HEK293 (cell line): ENCODE measurements at regions not wholly inside any gene's neighbourhood (a gene's known extent, or its start where the extent isn't known, plus 50 kb on each side); places are given as distances from the start of the nearest gene placed in this dataset.

Experiments used
- CTCF ChIA-PET: fragments of 350-600 bp; formaldehyde crosslinking; extraction: SDS; loops from one replicate; lab custom pipeline; 2021; ENCODE audit warnings: antibody characterized with exemption; lab: Yijun Ruan, JAX
- POLR2A ChIA-PET: fragments of 300-600 bp; formaldehyde crosslinking; extraction: SDS; loops from one replicate; lab custom pipeline; 2020; ENCODE audit warnings: antibody characterized with exemption, inconsistent platforms; lab: Yijun Ruan, JAX
- H3K27ac ChIP-seq: fragments of 200-500 bp; sonication (Bioruptor generic); 2 replicates; pipeline ENCODE4 v1.5.1; 2014; ENCODE audit warnings: low read depth, low read length, control low read depth, inconsistent platforms; ENCODE audit errors: extremely low read depth
- H3K36me3 ChIP-seq, 2 experiments: fragments of 200-500 bp in 1 of 2; sonication (Bioruptor generic) in 1 of 2; 1 replicate in 1 of 2; 2 replicates in 1 of 2; pipeline ENCODE4 v1.5.1; 2014 to 2017; ENCODE audit warnings: inconsistent platforms in 2 of 2, low read length in 2 of 2; ENCODE audit not compliant: control insufficient read depth in 2 of 2, insufficient read depth in 1 of 2
- H3K4me1 ChIP-seq: fragments of 200-500 bp; sonication (Bioruptor generic); 2 replicates; pipeline ENCODE4 v1.5.1; 2014; ENCODE audit warnings: mild to moderate bottlenecking, low read length, inconsistent platforms; ENCODE audit not compliant: control insufficient read depth, insufficient read depth
- H3K4me3 ChIP-seq: 2 replicates; pipeline ENCODE4 v1.5.1; 2011; ENCODE audit warnings: low read depth, mild to moderate bottlenecking, control low read depth, low read length, moderate library complexity
- H3K9me3 ChIP-seq: fragments of 200-500 bp; sonication (Bioruptor generic); 2 replicates; pipeline ENCODE4 v1.5.1; 2014; ENCODE audit warnings: low read depth, low read length, inconsistent platforms; ENCODE audit not compliant: control insufficient read depth, insufficient read depth
- ATF2 ChIP-seq: fragments of 450-650 bp; formaldehyde crosslinking; IDR thresholded peaks from 2 replicates; pipeline ENCODE4 v1.5.1; 2016; ENCODE audit warnings: missing biosample characterization, missing genetic modification characterization, low read depth
- BCL11A ChIP-seq: fragments of 450-650 bp; formaldehyde crosslinking; IDR thresholded peaks from 2 replicates; pipeline ENCODE4 v1.5.1; 2016; ENCODE audit warnings: low read depth, missing biosample characterization, missing genetic modification characterization
- EGR2 ChIP-seq: fragments of 450-650 bp; formaldehyde crosslinking; IDR thresholded peaks from 2 replicates; pipeline ENCODE4 v1.5.1; 2016; ENCODE audit warnings: low read depth, missing biosample characterization, missing genetic modification characterization
- OSR2 ChIP-seq: fragments of 450-650 bp; formaldehyde crosslinking; IDR thresholded peaks from 2 replicates; pipeline ENCODE4 v1.5.1; 2016; ENCODE audit warnings: missing biosample characterization, missing genetic modification characterization
- PRDM1 ChIP-seq: fragments of 450-650 bp; formaldehyde crosslinking; IDR thresholded peaks from 2 replicates; pipeline ENCODE4; 2016; ENCODE audit warnings: missing biosample characterization, missing genetic modification characterization
- PRDM4 ChIP-seq: fragments of 450-650 bp; formaldehyde crosslinking; IDR thresholded peaks from 2 replicates; pipeline ENCODE4 v1.5.1; 2017; ENCODE audit warnings: missing biosample characterization, missing genetic modification characterization
- REPIN1 ChIP-seq: fragments of 450-650 bp; formaldehyde crosslinking; IDR thresholded peaks from 2 replicates; pipeline ENCODE4 v1.5.1; 2017; ENCODE audit warnings: missing biosample characterization, missing genetic modification characterization, low read depth
- SCRT2 ChIP-seq: fragments of 450-650 bp; formaldehyde crosslinking; IDR thresholded peaks from 2 replicates; pipeline ENCODE4 v1.5.1; 2016; ENCODE audit warnings: missing biosample characterization, missing genetic modification characterization
- ZBTB17 ChIP-seq: fragments of 450-650 bp; formaldehyde crosslinking; IDR thresholded peaks from 2 replicates; pipeline ENCODE4 v1.5.1; 2016; ENCODE audit warnings: missing biosample characterization, missing genetic modification characterization
- ZFP69B ChIP-seq: fragments of 450-650 bp; formaldehyde crosslinking; IDR thresholded peaks from 2 replicates; pipeline ENCODE4 v1.5.1; 2016; ENCODE audit warnings: missing biosample characterization, missing genetic modification characterization
- ZNF175 ChIP-seq: fragments of 450-650 bp; formaldehyde crosslinking; IDR thresholded peaks from 2 replicates; pipeline ENCODE4 v1.5.1; 2016; ENCODE audit warnings: missing biosample characterization, missing genetic modification characterization
- ZNF302 ChIP-seq: fragments of 450-650 bp; formaldehyde crosslinking; IDR thresholded peaks from 2 replicates; pipeline ENCODE4 v1.5.1; 2016; ENCODE audit warnings: missing biosample characterization, missing genetic modification characterization, low read depth
- ZNF324 ChIP-seq: fragments of 450-650 bp; formaldehyde crosslinking; IDR thresholded peaks from 2 replicates; pipeline ENCODE4 v1.5.1; 2016; ENCODE audit warnings: missing biosample characterization, missing genetic modification characterization
- ZNF335 ChIP-seq: fragments of 450-650 bp; formaldehyde crosslinking; conservative IDR thresholded peaks from 2 replicates; pipeline ENCODE4 v1.5.1; 2016; ENCODE audit warnings: missing biosample characterization, missing genetic modification characterization
- ZNF366 ChIP-seq: fragments of 450-650 bp; formaldehyde crosslinking; conservative IDR thresholded peaks from 2 replicates; pipeline ENCODE4 v1.5.1; 2016; ENCODE audit warnings: missing biosample characterization, missing genetic modification characterization
- ZNF416 ChIP-seq: fragments of 450-650 bp; formaldehyde crosslinking; IDR thresholded peaks from 2 replicates; pipeline ENCODE4 v1.5.1; 2016; ENCODE audit warnings: missing biosample characterization, missing genetic modification characterization
- ZNF544 ChIP-seq: fragments of 450-650 bp; formaldehyde crosslinking; IDR thresholded peaks from 2 replicates; pipeline ENCODE4 v1.5.0; 2017; ENCODE audit warnings: missing biosample characterization, missing genetic modification characterization
- ZNF600 ChIP-seq: fragments of 450-650 bp; formaldehyde crosslinking; IDR thresholded peaks from 2 replicates; pipeline ENCODE4 v1.5.1; 2016; ENCODE audit warnings: missing biosample characterization, missing genetic modification characterization
- ZNF776 ChIP-seq: fragments of 450-650 bp; formaldehyde crosslinking; IDR thresholded peaks from 2 replicates; pipeline ENCODE4 v1.5.0; 2017; ENCODE audit warnings: missing biosample characterization, missing genetic modification characterization, borderline replicate concordance
- ZXDB ChIP-seq: fragments of 450-650 bp; formaldehyde crosslinking; IDR thresholded peaks from 2 replicates; pipeline ENCODE4 v1.5.1; 2016; ENCODE audit warnings: missing biosample characterization, missing genetic modification characterization
- TF ChIP-seq, protein P1 (sequence below): fragments of 450-650 bp; formaldehyde crosslinking; IDR thresholded peaks from 2 replicates; pipeline ENCODE4 v1.5.1; 2016; ENCODE audit warnings: missing biosample characterization, missing genetic modification characterization

DNA sequence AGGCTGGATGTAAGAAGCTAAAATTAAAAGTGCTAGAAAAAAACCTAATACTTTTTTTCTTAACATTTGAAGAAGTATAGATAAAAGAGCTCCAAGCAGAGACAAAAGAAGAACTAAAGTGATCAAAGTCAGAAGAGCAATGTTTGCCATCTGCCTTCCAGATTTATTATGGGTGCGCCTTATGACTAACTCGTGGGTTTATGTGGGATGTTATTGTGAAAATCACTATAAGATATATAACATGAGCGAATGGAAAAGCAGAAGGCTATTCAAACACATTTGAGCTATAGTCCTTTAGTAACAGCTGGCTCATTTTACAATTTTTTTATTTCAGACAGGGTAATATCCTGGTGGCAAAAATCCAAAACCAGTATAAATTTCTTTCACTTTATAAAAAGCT is 1040.7 kb downstream of the RAPGEF2 start:
- no peaks in the 10 kb centered on the region for H3K36me3 ChIP-seq
- no peak overlapping the region for H3K27ac ChIP-seq
- H3K4me3 ChIP-seq = no peak overlapping the region
- H3K9me3 ChIP-seq = no peaks in the 10 kb centered on the region
- ChIA-PET POLR2A (no interaction called here), CTCF (no interaction called here)
- no peak for TF ChIP-seq ZXDB (tag by site-specific recombination)
- TF ChIP-seq ZNF416 = no peak
- TF ChIP-seq PRDM4 = no peak
- no peak for TF ChIP-seq REPIN1 (tag by site-specific recombination)
- no peak for TF ChIP-seq ZNF776 (tag by site-specific recombination)
- TF ChIP-seq OSR2 (tag by site-specific recombination) = no peak
- TF ChIP-seq ZBTB17 = no peak
- TF ChIP-seq ZFP69B (tag by site-specific recombination) = no peak
- no peak for TF ChIP-seq ZNF600 (tag by site-specific recombination)
- TF ChIP-seq PRDM1 (tag by site-specific recombination) = no peak
- TF ChIP-seq ZNF366 (tag by site-specific recombination) = no peak
- TF ChIP-seq, protein P1, sequence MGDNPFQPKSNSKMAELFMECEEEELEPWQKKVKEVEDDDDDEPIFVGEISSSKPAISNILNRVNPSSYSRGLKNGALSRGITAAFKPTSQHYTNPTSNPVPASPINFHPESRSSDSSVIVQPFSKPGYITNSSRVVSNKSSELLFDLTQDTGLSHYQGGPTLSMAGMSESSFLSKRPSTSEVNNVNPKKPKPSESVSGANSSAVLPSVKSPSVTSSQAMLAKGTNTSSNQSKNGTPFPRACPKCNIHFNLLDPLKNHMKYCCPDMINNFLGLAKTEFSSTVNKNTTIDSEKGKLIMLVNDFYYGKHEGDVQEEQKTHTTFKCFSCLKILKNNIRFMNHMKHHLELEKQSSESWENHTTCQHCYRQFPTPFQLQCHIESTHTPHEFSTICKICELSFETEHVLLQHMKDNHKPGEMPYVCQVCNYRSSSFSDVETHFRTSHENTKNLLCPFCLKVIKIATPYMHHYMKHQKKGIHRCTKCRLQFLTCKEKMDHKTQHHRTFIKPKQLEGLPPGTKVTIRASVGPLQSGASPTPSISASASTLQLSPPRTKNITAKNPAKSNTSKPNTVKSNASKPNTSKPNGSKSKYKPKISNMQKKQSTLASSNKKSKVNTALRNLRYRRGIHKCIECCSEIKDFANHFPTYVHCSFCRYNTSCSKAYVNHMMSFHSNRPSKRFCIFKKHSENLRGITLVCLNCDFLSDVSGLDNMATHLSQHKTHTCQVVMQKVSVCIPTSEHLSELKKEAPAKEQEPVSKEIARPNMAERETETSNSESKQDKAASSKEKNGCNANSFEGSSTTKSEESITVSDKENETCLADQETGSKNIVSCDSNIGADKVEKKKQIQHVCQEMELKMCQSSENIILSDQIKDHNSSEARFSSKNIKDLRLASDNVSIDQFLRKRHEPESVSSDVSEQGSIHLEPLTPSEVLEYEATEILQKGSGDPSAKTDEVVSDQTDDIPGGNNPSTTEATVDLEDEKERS (tag by site-specific recombination) = no peak
- TF ChIP-seq ZNF175 (tag by site-specific recombination) = no peak
- no peaks in the 10 kb centered on the region for H3K4me1 ChIP-seq

- H3K4me3 ChIP-seq = no peak overlapping the region
- ChIA-PET POLR2A (no interaction called here), CTCF (no interaction called here)
- H3K36me3 ChIP-seq = no peaks in the 10 kb centered on the region
- TF ChIP-seq ZNF335 (tag by site-specific recombination) (no peak), ZNF302 (no peak), SCRT2 (tag by site-specific recombination) (no peak), ZNF544 (no peak), ZNF324 (no peak), BCL11A (no peak), EGR2 (tag by site-specific recombination) (no peak), ATF2 (tag by site-specific recombination) (no peak)
- H3K9me3 ChIP-seq = no peaks in the 10 kb centered on the region
- no peaks in the 10 kb centered on the region for H3K4me1 ChIP-seq
- no peak overlapping the region for H3K27ac ChIP-seq
Observed at GRCh38 chr4:160159457-160159856, 1056.6 kb downstream of the RAPGEF2 start.
